Activated B cell treated with CpG ODN at 0.5 μM for 24 hours (primary cell): ENCODE measurements at regions not wholly inside any gene's neighbourhood (a gene's known extent, or its start where the extent isn't known, plus 50 kb on each side); places are given as distances from the start of the nearest gene placed in this dataset.

Source experiments
- ATAC-seq: fragments of 200-7000 bp; cut with Tn5 transposase; one replicate; pipeline ENCODE4 v1.10.0; 2021; ENCODE audit warnings: low read depth, mild to moderate bottlenecking, moderate library complexity
- CTCF ChIA-PET: fragments of 350-600 bp; sonication (Branson Sonifier 250); formaldehyde crosslinking; loops from one replicate; lab custom pipeline; 2021; ENCODE audit warnings: antibody characterized with exemption; lab: Charles Lee
- POLR2A ChIA-PET: fragments of 350-600 bp; sonication (Branson Sonifier 250); formaldehyde crosslinking; loops from one replicate; lab custom pipeline; 2021; ENCODE audit warnings: antibody characterized with exemption; lab: Charles Lee
- DNase-seq: peaks from one replicate; pipeline ENCODE4 v3.0.0; 2022
- H3K27ac Mint-ChIP-seq: one replicate; pipeline ENCODE4 v1.8.0; 2020; ENCODE audit warnings: mixed read lengths
- H3K27me3 Mint-ChIP-seq: one replicate; pipeline ENCODE4 v1.8.0; 2021; ENCODE audit warnings: mixed read lengths
- H3K36me3 Mint-ChIP-seq: one replicate; pipeline ENCODE4 v1.8.0; 2021; ENCODE audit warnings: low read depth, mixed read lengths
- H3K4me1 Mint-ChIP-seq: one replicate; pipeline ENCODE4 v1.8.0; 2021; ENCODE audit warnings: mixed read lengths
- H3K4me3 Mint-ChIP-seq: one replicate; pipeline ENCODE4 v1.8.0; 2020; ENCODE audit warnings: mild to moderate bottlenecking, mixed read lengths
- H3K9me3 Mint-ChIP-seq: one replicate; pipeline ENCODE4 v1.8.0; 2020; ENCODE audit warnings: mixed read lengths
- CTCF ChIP-seq: fragments of 200-600 bp; IDR thresholded peaks from one replicate; pipeline ENCODE4 v1.8.0; 2022; ENCODE audit warnings: antibody characterized with exemption, mild to moderate bottlenecking
- intact Hi-C: fragments of 100-400 bp; cut with micrococcal nuclease; formaldehyde crosslinking; loops from one replicate; pipeline ENCODE4 v1.15.1; 2024

- intact Hi-C loops = no loop called here
- ATAC-seq = no peak
- no peaks in the 10 kb centered on the region for H3K4me1 Mint-ChIP-seq
Measured at GRCh38 chr5:128757196-128757959, 207.9 kb upstream of the SLC27A6 start.

GRCh38 chr5:128762661-128763306 lies 202.5 kb upstream of the SLC27A6 start:
- Mint-ChIP-seq H3K27me3 (no peaks in the 10 kb centered on the region), H3K27ac (no peak overlapping the region), H3K9me3 (peaks cover 3% of the 10 kb centered on the region), H3K4me1 (no peaks in the 10 kb centered on the region), H3K36me3 (no peaks in the 10 kb centered on the region), H3K4me3 (no peak overlapping the region)
- ATAC-seq (no peak), DNase-seq (no peak)
- no peak for TF ChIP-seq CTCF
- intact Hi-C loops = no loop called here
- ChIA-PET CTCF (no interaction called here), POLR2A (no interaction called here)

More at GRCh38 chr5:128757196-128757959, 207.9 kb upstream of the SLC27A6 start:
- Mint-ChIP-seq H3K36me3 (no peaks in the 10 kb centered on the region), H3K27ac (no peak overlapping the region), H3K4me3 (no peak overlapping the region), H3K27me3 (no peaks in the 10 kb centered on the region), H3K9me3 (peaks cover 3% of the 10 kb centered on the region)
- DNase-seq = no peak
- no peak for TF ChIP-seq CTCF
- POLR2A ChIA-PET = no interaction called here
- CTCF ChIA-PET = no interaction called here

GRCh38 chr5:128763321-128763720 lies 202.0 kb upstream of the SLC27A6 start:
- ATAC-seq (no peak), DNase-seq (no peak)
- Mint-ChIP-seq H3K36me3 (no peaks in the 10 kb centered on the region), H3K27ac (no peak overlapping the region), H3K4me3 (no peak overlapping the region), H3K4me1 (no peaks in the 10 kb centered on the region), H3K27me3 (no peaks in the 10 kb centered on the region), H3K9me3 (peaks cover 3% of the 10 kb centered on the region)
- CTCF ChIA-PET = no interaction called here
- intact Hi-C loops = no loop called here
- no peak for TF ChIP-seq CTCF
- POLR2A ChIA-PET = no interaction called here

- no peaks in the 10 kb centered on the region for H3K36me3 Mint-ChIP-seq
- no peaks in the 10 kb centered on the region for H3K27me3 Mint-ChIP-seq
- H3K4me1 Mint-ChIP-seq = no peaks in the 10 kb centered on the region
- H3K9me3 Mint-ChIP-seq = peaks cover 3% of the 10 kb centered on the region
- no peak for DNase-seq
- TF ChIP-seq CTCF = no peak
- no peak for ATAC-seq
- CTCF ChIA-PET = no interaction called here
- POLR2A ChIA-PET = no interaction called here
- H3K27ac Mint-ChIP-seq = no peak overlapping the region
- H3K4me3 Mint-ChIP-seq = no peak overlapping the region
- intact Hi-C loops = no loop called here
Measured at GRCh38 chr5:128764601-128765310, 200.5 kb upstream of the SLC27A6 start.

GRCh38 chr5:128765448-128766061 lies 199.7 kb upstream of the SLC27A6 start:
- no peaks in the 10 kb centered on the region for H3K27me3 Mint-ChIP-seq
- no peak for TF ChIP-seq CTCF
- no peak overlapping the region for H3K4me3 Mint-ChIP-seq
- H3K36me3 Mint-ChIP-seq = no peaks in the 10 kb centered on the region
- no peaks in the 10 kb centered on the region for H3K9me3 Mint-ChIP-seq
- intact Hi-C loops = no loop called here
- CTCF ChIA-PET = no interaction called here
- DNase-seq = no peak
- POLR2A ChIA-PET = no interaction called here
- H3K4me1 Mint-ChIP-seq = no peaks in the 10 kb centered on the region
- H3K27ac Mint-ChIP-seq = no peak overlapping the region
- no peak for ATAC-seq
